Bronchial epithelial cell (primary cell): ENCODE measurements at regions not wholly inside any gene's neighbourhood (a gene's known extent, or its start where the extent isn't known, plus 50 kb on each side); places are given as distances from the start of the nearest gene placed in this dataset.
A peak's percentile ranks its signal among the peaks of the same experiment; 100 is the strongest.

Source experiments
- DNase-seq: peaks from one replicate; pipeline ENCODE4 v3.0.0-alpha.2; 2010; ENCODE audit warnings: low read depth
- FAIRE-seq: peaks from 2 replicates; lab custom pipeline; 2011; peaks lifted over from hg19 to GRCh38; lab: Jason Lieb, UNC
- H3K27me3 ChIP-seq: 2 replicates; pipeline ENCODE4 v1.5.1; 2011; ENCODE audit warnings: low read length; ENCODE audit not compliant: control insufficient read depth, insufficient read depth
- H3K36me3 ChIP-seq: 2 replicates; pipeline ENCODE4 v1.5.1; 2011; ENCODE audit warnings: low read length; ENCODE audit not compliant: control insufficient read depth, insufficient read depth
- H3K4me3 ChIP-seq: 2 replicates; pipeline ENCODE4 v1.5.1; 2011; ENCODE audit warnings: mild to moderate bottlenecking, low read depth, low read length, control low read depth
- TF ChIP-seq, protein P1 (sequence below): IDR thresholded peaks from 2 replicates; pipeline ENCODE4 v1.5.1; 2011; ENCODE audit warnings: mild to moderate bottlenecking, moderate library complexity, low read length, control low read depth, inconsistent platforms; ENCODE audit not compliant: insufficient read depth, severe bottlenecking

DNA sequence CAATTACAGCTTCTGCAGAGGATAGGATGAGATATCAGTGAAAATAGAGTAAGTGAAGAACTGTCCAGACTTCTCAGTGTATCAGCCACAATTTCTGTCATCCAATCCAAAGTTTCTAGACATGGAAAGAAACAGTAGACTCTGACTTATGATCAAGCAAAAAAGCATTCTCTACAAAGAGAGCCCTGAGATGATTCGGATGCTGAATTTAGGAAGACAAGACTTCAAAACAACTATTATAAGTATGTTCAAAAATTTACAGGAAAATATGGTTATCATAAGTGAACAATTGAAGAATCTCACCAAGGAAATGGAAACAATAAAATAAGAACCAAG is 238.2 kb upstream of the IRS2 start:
- Histone ChIP-seq H3K27me3 (no peaks in the 10 kb centered on the region), H3K36me3 (no peaks in the 10 kb centered on the region), H3K4me3 (no peak overlapping the region)
- DNase-seq (no peak), FAIRE-seq (no peak)
- TF ChIP-seq, protein P1, sequence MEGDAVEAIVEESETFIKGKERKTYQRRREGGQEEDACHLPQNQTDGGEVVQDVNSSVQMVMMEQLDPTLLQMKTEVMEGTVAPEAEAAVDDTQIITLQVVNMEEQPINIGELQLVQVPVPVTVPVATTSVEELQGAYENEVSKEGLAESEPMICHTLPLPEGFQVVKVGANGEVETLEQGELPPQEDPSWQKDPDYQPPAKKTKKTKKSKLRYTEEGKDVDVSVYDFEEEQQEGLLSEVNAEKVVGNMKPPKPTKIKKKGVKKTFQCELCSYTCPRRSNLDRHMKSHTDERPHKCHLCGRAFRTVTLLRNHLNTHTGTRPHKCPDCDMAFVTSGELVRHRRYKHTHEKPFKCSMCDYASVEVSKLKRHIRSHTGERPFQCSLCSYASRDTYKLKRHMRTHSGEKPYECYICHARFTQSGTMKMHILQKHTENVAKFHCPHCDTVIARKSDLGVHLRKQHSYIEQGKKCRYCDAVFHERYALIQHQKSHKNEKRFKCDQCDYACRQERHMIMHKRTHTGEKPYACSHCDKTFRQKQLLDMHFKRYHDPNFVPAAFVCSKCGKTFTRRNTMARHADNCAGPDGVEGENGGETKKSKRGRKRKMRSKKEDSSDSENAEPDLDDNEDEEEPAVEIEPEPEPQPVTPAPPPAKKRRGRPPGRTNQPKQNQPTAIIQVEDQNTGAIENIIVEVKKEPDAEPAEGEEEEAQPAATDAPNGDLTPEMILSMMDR: no peak

DNA sequence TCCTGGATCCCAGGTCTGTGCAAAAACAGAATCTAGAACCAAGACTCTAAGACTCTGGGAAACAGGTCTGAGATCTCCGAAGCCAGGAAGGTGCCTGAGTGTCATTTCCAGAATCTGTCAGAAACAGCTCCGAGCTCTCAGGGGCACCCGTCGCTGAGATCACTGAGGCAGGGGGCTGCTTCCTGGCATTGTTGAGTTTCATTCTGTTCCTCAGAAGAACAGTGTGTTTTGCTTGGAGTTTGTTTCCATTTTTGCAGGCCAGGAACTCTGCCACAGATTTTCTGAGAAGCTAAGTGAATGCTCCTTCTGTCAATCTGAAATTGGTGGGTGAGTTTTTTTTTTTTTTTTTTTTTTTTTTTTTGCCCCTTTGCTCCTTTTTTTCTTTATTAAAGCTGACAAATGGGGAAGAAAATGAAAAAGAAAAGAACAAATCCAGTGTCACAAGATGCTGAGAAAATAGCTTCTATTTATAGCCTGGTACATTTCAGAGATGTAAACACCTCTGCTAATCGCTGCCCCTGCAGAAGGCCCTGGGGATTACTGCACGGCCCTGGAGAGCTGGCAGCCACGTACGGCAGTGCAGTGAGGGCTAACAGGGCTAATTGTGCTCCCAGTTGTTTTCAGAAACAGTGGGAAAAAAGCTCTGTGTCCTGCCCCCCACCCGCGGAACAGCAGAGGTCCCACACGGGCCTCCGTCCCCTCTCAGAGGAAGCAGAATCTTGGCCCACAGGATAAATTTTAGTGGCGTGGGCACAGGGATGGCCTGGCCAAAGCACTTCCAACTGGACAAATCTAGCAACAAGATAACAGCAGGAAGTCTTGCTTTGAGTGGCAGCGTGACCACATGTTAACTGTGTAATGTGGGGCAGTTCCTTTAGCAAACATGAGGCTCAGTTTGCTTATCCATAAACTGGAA is 237.6 kb upstream of the IRS2 start:
- FAIRE-seq: no peak
- Histone ChIP-seq H3K36me3 (no peaks in the 10 kb centered on the region), H3K4me3 (no peak overlapping the region), H3K27me3 (no peaks in the 10 kb centered on the region)
- no peak for DNase-seq
- TF ChIP-seq, protein P1: no peak

DNA sequence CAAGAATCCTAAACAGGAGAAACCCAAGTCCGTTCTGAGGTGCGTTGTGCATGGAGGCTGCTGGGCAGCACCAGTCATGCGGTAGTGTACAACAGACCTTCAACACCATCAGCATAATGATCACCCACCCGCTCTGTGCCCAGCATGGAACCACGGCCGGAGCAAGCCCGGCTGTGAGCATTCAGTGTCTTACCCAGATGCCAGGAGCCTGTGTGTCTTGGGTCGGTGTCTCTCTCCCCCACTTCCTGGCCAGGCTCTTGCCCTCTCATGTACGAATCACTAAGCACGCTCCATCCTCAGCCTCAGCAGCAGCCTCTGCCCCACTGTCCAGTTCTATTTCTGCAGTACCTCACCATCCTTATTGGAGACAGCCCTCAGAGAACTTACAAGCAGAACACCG is 231.6 kb upstream of the IRS2 start:
- H3K4me3 ChIP-seq: no peak overlapping the region
- H3K36me3 ChIP-seq: no peaks in the 10 kb centered on the region
- no peaks in the 10 kb centered on the region for H3K27me3 ChIP-seq
- DNase-seq (peak; percentile 43), FAIRE-seq (no peak)
- TF ChIP-seq, protein P1: no peak

DNA sequence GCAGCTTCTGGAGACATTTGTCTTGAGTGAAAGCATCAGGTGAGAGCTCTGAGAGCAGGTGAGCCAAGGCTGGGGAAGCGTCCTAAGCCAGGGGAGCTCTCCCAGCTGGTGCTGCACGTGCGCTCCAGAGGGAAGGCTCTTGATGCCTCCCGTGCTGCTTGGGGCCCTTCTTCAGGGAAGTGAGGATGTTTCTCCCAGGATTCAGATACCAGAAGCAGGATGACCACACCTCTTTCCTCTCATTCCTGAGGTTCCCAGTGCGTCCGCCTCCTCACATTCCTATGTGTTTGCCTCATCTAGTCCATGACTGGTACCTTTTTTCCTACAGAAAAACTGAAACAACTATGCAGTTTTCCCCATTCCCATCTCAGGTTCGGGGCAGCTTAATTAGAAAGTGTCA is 231.0 kb upstream of the IRS2 start:
- DNase-seq (peak; percentile 91), FAIRE-seq (peak; percentile 60)
- Histone ChIP-seq H3K36me3 (no peaks in the 10 kb centered on the region), H3K4me3 (no peak overlapping the region), H3K27me3 (no peaks in the 10 kb centered on the region)
- TF ChIP-seq, protein P1: no peak

DNA sequence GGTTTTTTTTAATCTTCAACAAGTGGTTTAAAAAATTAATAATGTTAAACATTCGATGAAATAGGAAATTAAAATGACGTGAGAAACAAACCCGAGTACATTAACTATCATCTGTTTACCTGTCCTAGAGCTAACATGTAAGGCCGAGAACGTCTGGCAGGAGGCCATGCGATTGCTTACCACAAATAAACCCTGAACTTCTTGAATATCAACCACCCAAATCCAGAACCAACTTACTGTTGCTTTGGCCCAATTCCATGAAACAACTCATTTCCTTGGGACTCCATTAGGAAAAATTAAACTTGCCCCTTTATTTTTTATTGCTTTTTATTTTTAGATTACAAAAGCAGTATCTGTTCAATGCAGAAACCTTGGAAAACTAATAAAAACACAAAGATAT is 228.9 kb upstream of the IRS2 start:
- TF ChIP-seq, protein P1: no peak
- FAIRE-seq: no peak

GRCh38 chr13:110014719-110015118 is 228.3 kb upstream of the IRS2 start:
- no peak for FAIRE-seq
- DNase-seq: peak; percentile 64
- TF ChIP-seq, protein P1: no peak
- Histone ChIP-seq H3K4me3 (no peak overlapping the region), H3K27me3 (no peaks in the 10 kb centered on the region), H3K36me3 (no peaks in the 10 kb centered on the region)

More for the DNA sequence above, 228.9 kb upstream of the IRS2 start:
- Histone ChIP-seq H3K36me3 (no peaks in the 10 kb centered on the region), H3K27me3 (no peaks in the 10 kb centered on the region), H3K4me3 (no peak overlapping the region)
- DNase-seq: peak; percentile 87
